ENCODE measurements at regions not wholly inside any gene's neighbourhood (a gene's known extent, or its start where the extent isn't known, plus 50 kb on each side); places are given as distances from the start of the nearest gene placed in this dataset.

- no peak overlapping the region for H2BK5ac ChIP-seq (ENCODE audit: insufficient read length, low read length)
Measured at GRCh38 chr6:159460476-159460875, 232.6 kb downstream of the SOD2 start.

More at GRCh38 chr6:159460476-159460875, 232.6 kb downstream of the SOD2 start:
- Histone ChIP-seq H4K8ac (replicated peaks; ENCODE audit: insufficient read length, low read depth, low read length) (no peak overlapping the region), H2AK5ac (ENCODE audit: insufficient read length, low read length) (no peak overlapping the region), H4K20me1 (ENCODE audit: control insufficient read depth, insufficient read depth, insufficient read length) (no peaks in the 10 kb centered on the region), H3K79me1 (ENCODE audit: insufficient read depth, low read depth, low read length, poor library complexity, severe bottlenecking) (no peaks in the 10 kb centered on the region), H3K4me1 (ENCODE audit: insufficient read depth, low read length) (no peaks in the 10 kb centered on the region), H2BK120ac (ENCODE audit: low read depth, low read length, poor library complexity, severe bottlenecking) (no peak overlapping the region), H3T11ph (ENCODE audit: low read length) (no peak overlapping the region), H2BK20ac (ENCODE audit: low read depth, low read length, poor library complexity, severe bottlenecking) (no peak overlapping the region), H4K91ac (ENCODE audit: insufficient read length, low read depth, low read length) (no peak overlapping the region), H3K4ac (ENCODE audit: low read depth, low read length) (no peak overlapping the region), H4K5ac (ENCODE audit: insufficient read length, low read depth, low read length) (no peak overlapping the region), H3K4me2 (ENCODE audit: insufficient read depth, insufficient read length, low read length) (no peak overlapping the region), H3K9me3 (ENCODE audit: control insufficient read depth, low read depth, low read length) (no peaks in the 10 kb centered on the region), H2AFZ (ENCODE audit: low read length) (no peak overlapping the region), H3K9ac (ENCODE audit: extremely low read depth, insufficient read length, low read length) (no peak overlapping the region), H3K79me2 (ENCODE audit: insufficient read depth, low read length) (no peaks in the 10 kb centered on the region), H3K23me2 (ENCODE audit: insufficient read length, low read depth, low read length, poor library complexity, severe bottlenecking) (no peaks in the 10 kb centered on the region), H3K18ac (ENCODE audit: insufficient read length, low read depth, low read length) (no peak overlapping the region), H3K14ac (ENCODE audit: insufficient read depth, low read length) (no peak overlapping the region), H2BK15ac (ENCODE audit: low read depth, low read length) (no peak overlapping the region), H3K27me3 (ENCODE audit: insufficient read depth, low read length) (no peaks in the 10 kb centered on the region), H3K23ac (ENCODE audit: insufficient read length, low read depth, low read length) (no peak overlapping the region), H3K56ac (ENCODE audit: insufficient read length, low read depth, low read length) (no peak overlapping the region), H3K27ac (ENCODE audit: insufficient read length, low read depth, low read length) (no peak overlapping the region), H2BK12ac (ENCODE audit: insufficient read length, low read depth, low read length) (no peak overlapping the region)
- WGBS (ENCODE audit: extremely low coverage, insufficient read length, low lambda C conversion rate): no CpG with 5 or more reads among the region's 4 CpGs
- Mint-ChIP-seq H3K4me3 (no peak overlapping the region), H3K27me3 (ENCODE audit: low read depth) (no peaks in the 10 kb centered on the region; the same call in 1 of the 2 replicates), H3K9me3 (peaks cover 3 to 9% of the 10 kb centered on the region in 2 experiments; a peak in 3 of 5 replicates), H3K27ac (no peak overlapping the region), H3K36me3 (ENCODE audit: insufficient read depth in 1 of 3, low read depth in 3 of 3) (peaks cover 0 to 4% (median 0%) of the 10 kb centered on the region in 3 experiments; a peak in 2 of 7 replicates), H3K4me1 (no peaks in the 10 kb centered on the region)
- DNase-seq: no peak
- TF ChIP-seq, protein P1, sequence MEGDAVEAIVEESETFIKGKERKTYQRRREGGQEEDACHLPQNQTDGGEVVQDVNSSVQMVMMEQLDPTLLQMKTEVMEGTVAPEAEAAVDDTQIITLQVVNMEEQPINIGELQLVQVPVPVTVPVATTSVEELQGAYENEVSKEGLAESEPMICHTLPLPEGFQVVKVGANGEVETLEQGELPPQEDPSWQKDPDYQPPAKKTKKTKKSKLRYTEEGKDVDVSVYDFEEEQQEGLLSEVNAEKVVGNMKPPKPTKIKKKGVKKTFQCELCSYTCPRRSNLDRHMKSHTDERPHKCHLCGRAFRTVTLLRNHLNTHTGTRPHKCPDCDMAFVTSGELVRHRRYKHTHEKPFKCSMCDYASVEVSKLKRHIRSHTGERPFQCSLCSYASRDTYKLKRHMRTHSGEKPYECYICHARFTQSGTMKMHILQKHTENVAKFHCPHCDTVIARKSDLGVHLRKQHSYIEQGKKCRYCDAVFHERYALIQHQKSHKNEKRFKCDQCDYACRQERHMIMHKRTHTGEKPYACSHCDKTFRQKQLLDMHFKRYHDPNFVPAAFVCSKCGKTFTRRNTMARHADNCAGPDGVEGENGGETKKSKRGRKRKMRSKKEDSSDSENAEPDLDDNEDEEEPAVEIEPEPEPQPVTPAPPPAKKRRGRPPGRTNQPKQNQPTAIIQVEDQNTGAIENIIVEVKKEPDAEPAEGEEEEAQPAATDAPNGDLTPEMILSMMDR (conservative IDR thresholded peaks at IDR 0.05): no peak

All from H9 (cell line).